Hematopoietic multipotent progenitor cell (in vitro differentiated cells): ENCODE measurements at regions not wholly inside any gene's neighbourhood (a gene's known extent, or its start where the extent isn't known, plus 50 kb on each side); places are given as distances from the start of the nearest gene placed in this dataset.

Source experiments
- DNase-seq, 3 donors: peaks; one replicate each; pipeline ENCODE4 v3.0.0-alpha.2; 2011 to 2015; ENCODE audit warnings: low read depth in 2 of 3, low spot score in 2 of 3

DNA sequence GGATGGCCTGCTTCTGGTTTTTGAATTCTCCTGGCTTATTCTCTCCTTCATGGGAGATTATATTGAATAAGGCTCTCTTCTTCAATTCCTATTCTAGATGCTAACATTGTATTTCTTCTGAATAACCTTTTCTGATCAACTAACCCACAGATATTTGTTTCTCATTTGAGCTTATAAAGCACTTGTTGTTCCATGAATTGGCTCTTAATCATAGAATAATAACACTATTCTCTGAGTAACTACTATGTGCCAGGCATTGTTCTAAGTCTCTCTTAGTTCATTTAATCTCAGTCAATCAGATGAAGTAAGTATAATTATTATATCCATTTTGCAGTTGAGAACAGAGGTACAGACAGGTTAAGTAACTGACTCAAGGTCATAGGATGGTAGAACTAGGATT is 136.3 kb upstream of the MLIP start:
- DNase-seq, result no peak

DNA sequence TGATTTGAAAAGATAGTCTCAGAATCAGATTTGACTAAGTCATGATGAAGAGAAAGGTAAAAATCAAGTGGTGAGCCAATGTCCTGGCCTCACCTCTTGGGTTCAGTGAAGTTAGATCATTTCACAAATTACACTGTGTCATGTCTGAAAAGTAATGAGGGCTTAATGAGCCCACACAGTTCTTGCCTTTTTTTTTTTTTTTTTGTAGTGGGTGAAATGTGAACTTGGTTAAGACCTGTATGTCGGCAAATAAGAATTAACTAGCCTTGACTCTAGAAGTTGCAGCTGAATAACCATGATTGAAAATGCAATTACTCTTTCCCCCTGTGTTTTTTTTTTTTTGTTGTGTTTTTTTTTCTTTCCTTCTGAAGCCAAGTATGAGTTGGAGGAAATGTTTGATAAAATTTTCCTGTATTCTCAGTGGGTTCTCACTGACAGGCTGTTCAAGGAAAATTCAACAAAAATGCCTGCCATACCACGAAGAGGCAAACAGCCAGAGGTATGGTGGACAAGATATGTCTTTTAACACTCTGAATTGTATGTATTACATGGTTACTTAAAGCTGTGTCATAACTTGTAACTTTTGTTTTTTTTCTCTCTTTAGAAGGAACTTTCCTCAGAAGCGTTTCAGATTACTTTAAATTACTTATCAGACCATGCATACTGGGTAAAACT is 135.2 kb upstream of the MLIP start:
- DNase-seq, result no peak

DNA sequence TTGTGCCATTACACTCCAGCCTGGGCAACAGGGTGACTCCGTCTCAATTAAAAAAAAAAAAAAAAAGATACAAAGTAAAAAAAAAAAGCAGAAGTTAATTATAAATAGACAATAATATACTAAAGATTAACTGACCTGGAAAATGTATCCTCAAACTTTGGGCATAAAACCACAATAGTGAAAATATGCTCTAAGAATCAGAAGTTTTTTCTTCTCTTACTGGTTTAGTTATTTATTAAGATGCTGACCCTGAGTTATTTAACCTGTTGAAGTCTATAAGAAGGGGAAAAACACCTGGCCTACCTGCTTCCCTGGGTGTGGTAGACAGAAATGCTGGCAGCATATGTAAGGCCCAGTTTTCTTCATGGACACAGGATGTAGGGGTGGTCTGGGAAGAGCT is 133.7 kb upstream of the MLIP start:
- DNase-seq, result no peak

DNA sequence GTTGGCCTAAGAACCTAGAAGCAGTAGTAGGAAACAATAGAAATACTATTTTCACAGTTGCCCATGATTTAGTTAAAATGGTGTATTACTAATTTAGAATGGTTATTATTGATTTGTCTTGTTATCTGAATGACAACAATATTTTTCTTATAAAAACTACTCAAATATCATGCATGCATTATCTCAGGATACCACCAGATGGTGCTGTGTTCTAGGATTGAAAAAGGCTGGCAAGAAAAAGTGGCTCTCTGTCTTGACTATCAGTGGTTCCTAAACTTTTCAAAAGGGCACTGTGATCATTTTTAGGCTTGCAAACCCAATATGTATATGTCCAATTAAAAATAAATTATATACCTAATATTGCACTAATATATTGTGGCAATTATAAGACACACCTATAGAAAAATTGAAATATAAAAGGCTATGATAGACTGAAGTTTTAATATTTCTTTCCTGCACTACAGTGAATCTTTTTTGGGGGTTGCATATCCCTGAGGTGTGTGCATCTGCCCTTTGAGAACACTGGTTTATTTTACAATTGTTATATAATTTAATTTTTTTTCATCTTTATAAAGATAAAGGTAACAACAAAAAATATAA is 131.7 kb upstream of the MLIP start:
- DNase-seq, result peak in 1 of 3 donors; percentile 46

DNA sequence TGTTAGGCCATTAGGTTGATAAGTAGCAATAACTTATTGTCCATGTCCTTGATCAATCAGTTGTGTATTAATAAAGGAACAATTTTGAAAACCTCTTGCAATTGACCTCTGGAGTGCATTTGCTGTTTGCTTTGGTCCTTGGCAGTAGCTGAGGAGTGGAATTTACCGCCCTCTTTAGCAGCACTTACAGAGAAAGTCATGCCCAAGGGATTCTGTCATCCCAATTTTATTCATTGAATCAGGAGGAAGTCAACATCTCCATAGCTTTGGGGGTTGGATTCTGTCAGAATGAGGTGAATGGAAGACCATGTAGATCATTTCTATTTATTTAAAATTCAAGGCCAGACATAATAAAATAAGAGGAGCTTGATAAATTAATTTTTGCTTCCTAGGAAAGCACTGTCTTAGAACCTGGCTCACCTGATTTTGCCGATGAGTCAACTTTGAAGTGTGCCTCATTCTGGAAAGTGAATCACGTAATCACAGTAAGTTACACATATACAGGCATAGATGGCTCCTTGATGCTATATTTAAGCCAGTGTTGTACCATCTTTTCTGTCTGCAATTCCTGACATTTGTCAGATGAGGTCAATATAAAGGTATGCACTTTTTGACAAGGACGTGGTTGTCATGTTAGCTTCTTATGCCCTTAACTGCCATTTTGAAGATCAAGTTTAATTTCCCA is 128.7 kb upstream of the MLIP start:
- no peak for DNase-seq

DNA sequence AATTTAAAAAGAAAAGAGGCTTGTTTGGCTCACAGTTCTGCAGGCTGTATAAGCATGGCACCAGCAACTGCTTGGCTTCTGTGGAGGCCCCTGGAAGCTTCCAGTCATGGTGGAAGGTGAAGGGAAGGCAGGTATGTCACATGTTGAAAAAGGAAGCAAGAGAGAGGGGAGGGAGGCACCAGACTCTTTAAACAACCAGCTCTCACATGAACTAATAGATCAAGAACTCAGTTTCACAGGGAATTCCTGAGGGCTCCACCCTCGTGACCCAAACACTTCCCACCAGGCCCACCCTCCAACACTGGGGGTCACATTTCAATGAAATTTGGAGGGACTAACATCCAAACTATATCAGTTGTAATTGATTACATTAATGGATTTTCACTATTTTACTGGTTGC is 127.9 kb upstream of the MLIP start:
- DNase-seq, result no peak

DNA sequence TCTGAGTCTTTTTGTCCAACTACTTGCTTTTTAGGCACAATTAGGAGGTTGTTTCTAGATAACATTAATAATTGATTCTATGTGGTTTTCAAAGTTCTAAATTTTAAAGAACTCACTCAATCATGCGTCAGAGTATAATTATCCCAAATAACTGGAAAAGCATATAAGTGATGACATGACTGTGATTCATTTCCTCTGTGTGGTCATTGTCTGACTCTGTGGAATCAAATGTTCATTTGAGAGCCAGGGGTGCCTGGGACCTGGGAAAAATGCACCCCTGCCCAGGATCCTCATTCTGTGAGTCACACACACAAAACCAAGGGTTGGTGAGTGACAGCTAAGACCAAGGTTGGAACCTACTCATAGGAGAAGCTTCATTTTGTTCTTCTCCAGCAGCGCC is 127.1 kb upstream of the MLIP start:
- no peak for DNase-seq

DNA sequence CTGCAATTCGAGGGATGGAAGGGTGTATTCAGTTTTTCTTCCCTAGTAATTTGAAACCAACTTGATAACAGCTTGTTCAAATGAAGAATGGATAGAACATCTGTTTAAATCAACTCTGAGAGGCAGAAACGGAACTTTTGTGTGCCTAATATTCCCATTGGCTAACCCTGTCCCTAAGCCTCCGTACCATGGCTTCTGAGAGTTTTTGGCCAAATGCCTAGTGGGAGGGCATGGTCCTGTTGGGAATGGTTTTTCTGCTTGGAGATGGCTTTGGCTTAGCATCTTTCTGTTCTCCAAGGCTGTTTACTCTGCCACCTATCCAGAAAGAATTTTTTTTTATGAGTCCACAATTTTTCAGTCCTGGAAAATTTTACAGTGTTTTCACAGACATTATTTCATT is 126.7 kb upstream of the MLIP start:
- DNase-seq, result no peak

DNA sequence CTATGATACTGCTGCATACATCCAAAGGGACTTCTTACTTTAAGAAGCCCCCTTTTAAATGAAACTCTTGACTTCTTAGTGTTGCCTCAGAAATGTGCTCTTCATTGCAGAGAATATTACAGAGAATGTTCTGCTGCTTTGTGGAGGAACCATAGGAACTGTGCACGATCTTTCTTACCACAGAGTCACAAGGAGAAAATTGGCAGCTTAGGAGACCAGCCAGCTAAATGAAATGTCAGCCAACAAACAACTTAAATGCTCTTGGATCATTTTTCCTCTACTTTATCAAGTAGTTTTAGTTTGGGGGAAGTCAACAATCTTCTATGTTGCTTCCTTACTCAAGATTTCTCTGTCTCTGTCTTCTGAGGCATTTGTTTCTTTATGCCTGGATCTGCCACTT is 125.9 kb upstream of the MLIP start:
- no peak for DNase-seq

DNA sequence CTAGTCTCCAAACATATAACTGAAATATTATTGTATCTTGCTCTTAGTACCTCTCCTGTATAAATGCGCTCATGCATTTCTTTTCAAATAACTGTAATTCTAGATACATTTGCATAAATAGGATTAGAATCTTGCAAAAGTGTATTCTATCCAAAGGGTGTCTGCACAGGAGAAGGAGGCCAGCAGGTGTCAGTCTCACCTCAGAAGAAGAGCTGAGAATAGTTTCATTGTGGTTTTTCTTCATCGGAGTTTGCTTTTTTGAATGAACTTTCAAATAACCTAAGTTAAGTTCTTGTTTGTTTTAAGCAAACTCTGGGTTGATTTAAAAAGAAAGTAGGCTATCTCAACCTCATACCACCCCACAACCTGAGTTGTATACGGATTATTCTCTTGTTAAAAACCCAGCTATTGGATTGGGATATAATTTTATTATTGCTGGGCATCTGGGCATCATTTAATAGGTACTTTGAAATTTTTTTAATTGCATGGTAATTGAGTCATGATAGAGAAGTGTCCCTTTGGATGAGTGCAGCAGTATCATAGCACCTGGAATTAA is 125.0 kb upstream of the MLIP start:
- peak in 2 of 3 donors; percentile 26 to 71 for DNase-seq

DNA sequence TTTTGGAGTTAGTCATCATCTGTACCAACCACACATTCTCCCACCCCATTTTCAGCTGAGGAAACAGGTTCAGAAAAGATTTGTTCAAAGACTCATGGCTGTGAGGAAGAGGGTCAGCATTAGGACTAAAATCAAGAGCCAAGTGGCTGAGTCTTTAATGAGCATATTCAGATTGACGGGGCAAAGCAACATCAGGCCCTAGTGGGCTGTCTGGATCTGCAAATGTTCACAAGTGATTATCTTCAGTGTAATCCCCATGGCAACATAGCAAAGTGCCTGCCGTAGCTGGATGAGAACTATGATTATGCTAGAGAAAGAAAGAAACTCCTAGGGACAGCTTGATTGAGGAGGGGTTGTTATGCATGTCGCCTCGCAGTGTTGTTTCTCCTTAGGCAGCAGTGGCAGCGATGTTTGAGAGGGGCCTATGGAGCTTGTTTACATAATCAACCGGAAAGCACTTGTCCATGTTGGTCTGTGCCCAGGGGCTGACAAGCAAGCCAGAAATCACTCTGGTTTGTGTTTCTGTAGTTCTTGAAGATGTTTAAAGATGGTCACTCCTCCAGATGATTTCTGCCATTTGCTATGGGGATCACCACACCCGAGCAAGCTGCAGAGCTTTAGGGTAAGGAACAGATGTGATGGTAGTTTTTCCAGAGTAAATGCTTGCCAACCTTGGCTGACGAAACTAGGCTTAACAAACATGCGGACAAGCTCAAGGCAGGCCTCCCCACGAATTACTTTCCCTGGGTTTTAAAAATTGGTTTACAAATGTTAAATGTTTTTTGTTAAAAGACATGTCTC is 124.3 kb upstream of the MLIP start:
- no peak for DNase-seq

DNA sequence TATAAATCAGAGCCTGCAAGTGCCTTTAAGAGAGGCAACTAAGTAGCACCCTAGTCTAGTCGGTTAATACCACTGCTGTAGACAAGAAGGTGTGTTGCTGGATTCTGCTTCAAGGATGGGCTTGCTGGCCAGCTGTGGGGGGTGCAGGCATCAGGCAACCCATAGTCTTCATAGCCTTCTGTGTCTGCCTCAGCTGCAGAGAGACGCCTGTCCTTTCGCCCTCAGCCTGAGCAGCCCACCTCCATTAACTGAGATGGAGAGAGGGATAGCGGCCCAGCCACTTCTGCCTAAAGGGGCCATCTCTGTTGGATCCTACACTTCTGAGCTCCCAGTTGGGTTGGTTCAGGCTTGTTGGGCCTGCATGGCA is 123.7 kb upstream of the MLIP start:
- no peak for DNase-seq

DNA sequence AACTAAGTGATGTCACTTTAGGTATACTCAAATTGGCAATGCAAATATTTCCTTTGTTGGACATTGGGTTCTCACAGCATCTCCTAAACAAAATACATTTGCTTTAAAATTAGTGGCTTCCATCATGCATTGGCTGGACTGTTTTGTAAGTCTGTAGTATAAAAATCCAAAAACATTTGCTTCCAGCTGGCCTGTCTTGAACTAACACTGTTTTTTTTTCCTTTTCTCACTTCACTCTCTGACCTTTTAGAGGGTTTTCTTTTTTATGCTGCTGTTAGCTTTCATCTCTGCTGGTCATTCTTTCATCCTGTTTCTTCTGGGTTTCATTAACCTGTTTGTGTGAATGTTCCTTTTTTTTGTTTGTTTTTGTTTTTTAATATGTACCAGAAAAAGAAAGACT is 121.7 kb upstream of the MLIP start:
- no peak for DNase-seq

DNA sequence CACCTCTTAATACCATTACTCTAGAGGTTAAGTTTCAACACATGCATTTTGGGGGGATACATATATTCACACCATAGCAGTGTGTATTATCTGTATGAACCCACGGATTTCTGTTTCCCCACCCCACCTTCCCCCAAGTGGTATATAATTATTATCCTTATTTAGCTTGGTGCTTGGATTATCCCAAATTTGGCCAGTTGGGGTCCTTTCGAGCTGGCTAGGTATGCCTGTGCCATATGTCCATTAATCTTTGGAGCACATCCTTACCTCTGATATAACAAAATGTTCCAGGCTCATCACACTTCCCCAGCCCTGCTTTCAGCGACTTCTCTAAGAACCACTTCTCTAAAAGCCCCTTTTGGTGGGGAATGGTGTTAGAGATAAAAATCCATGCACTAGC is 118.7 kb upstream of the MLIP start:
- no peak for DNase-seq

DNA sequence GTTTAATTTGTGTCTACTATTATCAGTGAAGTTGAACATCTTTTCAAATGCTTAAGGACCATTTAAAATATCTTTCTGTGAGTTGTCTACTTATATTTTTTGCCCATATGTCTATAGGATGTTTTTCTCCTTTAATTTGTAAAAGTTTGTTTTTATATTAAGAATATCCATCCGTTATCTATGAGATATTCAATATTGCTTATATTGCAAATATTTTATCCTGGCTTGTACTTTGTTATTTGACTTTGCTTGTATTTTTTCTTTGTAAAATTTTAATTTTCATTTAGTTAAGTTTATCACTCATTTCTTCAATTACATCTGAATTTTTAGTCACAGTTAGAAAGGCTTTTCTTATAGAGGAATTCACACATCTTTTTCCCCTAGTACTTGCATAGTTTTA is 117.0 kb upstream of the MLIP start:
- no peak for DNase-seq

DNA sequence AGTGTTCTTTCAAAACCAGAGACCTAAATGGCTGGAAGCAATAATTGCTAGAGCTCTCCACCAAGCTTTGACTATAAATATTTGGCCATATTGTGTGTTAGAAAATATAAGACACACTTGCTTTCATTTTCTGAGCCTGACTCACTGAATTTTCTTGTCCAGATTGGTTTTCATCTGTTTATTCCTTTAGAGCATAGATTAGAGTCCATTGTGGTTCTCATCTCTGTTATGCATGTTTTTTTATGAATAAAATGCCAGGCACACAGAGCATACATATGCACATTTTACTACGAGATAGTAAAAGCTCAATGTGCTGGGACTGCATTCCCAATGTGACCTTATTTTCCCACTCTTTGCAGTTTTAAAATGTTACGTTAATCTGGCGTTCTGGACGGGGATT is 115.3 kb upstream of the MLIP start:
- no peak for DNase-seq

DNA sequence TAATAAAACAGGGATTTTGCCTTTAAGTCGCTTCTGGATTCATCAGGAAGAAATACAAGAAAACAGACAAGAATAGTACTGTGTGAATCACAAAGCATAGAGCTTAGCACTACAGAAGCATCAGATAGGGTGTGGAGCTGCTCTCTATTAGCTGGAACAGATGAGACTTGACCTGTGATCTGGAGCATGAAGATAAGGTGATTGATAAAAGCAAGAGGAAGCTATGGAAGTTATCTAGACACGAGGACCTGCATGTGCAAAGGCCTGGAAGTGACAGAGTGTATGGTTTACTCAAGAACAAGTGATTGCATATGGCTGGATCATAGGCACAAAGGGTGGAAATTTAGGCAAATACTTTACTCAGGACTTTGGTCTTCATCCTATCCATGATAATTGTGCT is 112.9 kb upstream of the MLIP start:
- DNase-seq, result peak in 1 of 3 donors; percentile 34

DNA sequence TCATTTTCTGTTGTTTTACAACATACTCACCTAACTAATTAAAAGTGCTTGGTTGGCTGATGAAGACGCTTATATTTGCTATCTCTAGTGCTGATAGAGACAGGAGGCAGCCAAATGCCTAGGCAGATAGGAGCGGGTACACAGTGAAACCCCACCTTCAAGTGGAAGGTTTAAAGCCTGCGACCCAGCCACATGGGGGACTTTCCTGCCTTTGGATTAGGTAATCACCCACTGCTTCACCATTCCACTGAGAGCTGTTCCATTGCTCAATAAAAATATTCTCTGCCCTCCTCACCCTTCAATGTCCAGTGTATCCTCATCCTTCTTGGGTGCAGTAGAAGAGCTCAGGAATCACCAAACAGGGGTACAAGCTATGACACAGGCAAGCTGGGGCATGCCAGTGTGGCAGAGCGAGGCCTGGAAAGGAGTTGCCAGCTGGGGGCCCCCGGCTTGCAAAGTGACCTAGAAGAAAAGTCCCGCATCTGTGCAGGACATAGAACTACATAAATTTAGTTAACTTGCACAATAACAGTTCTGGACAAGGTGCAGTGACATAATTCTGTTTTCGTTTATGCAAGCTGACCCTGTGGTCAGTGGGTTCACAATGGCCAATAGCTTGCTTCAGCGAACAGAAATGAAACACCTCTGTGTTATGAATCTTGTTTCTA is 112.0 kb upstream of the MLIP start:
- DNase-seq, result no peak

DNA sequence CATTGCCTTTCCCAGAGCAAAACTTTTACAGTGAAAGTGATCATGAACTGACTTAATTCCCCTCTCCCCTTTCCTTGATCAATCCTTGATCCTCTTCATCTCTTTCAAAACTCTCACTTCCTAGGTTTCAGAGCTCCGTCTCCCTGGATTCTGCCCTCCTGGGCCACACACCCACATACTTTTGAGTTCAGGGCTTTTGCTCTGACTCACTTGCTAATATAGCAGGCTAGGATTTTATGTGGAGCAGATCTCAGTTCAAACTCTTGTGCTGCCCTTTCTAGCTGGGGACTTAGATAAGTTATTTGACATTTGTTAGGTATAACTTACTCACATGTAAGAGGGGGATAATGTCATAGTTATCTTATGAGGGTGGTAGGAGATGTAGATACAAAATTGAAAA is 109.1 kb upstream of the MLIP start:
- DNase-seq, result no peak

DNA sequence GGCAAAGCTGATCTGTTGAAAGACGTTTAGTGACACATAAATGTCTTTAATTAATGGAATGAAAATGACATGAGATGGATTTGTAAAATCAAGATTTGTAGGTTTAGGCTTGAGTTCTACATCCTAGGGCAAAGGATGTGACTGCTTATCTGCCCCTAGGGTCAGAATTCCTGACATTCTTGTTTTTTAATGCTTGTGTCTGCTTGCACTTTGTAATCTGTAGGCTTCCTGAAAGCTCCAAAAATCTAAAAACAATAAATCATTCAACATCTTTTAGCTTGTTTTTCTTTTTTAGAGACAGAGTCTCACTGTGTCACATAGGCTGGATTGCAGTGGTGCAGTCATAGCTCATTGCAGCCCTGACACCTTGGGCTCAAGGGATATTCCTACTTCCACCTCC is 107.9 kb upstream of the MLIP start:
- no peak for DNase-seq

DNA sequence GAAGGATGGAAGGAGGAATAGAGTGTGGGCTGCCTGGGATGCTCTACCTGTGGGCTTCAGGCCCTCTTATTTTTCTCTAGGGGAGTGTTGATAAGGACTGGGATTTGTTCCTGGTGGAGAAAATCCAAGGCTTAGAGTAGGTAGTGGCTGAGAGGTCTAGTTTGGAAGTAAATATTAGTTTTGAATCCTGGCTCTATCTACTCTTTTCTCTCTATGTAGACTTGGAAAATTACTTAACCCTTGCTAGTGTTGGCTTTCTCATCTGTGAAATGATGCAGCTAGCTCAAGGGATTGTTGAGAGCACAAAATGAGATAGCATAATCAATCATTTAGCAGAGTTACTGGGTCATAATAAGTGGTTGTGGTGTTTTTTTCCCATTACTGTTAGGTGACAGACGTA is 102.7 kb upstream of the MLIP start:
- DNase-seq, result no peak
